Body of pancreas (tissue), 4 donors: ENCODE measurements at regions not wholly inside any gene's neighbourhood (a gene's known extent, or its start where the extent isn't known, plus 50 kb on each side); places are given as distances from the start of the nearest gene placed in this dataset.
A peak's percentile ranks its signal among the peaks of the same experiment; 100 is the strongest.

Source experiments
- ATAC-seq: fragments of 150-250 bp; one replicate; pipeline ENCODE4 v1.9.1; 2016
- DNase-seq, 4 donors: peaks; one replicate each; pipeline ENCODE4 v3.0.0-alpha.2; 2019
- H3K27ac ChIP-seq, 4 donors: fragments of 200-600 bp; sonication (generic); 1 replicate in 3 of 4; 2 replicates in 1 of 4; pipeline versions ENCODE4 v1.5.1 to v1.6.1; 2016 to 2019; ENCODE audit warnings: mild to moderate bottlenecking in 1 of 4, mixed read lengths in 1 of 4, moderate library complexity in 1 of 4
- H3K27me3 ChIP-seq, 2 donors: fragments of 200-600 bp; sonication (generic); one replicate each; pipeline ENCODE4 v1.6.0; 2016; ENCODE audit warnings: mild to moderate bottlenecking in 1 of 2
- H3K36me3 ChIP-seq, 2 donors: fragments of 200-600 bp; sonication (generic); replicated peaks in 1 of 2; 2 replicates each; pipeline ENCODE4 v1.5.1; 2016; ENCODE audit warnings: low read depth in 2 of 2; ENCODE audit not compliant: insufficient read depth in 1 of 2
- H3K4me1 ChIP-seq: fragments of 200-600 bp; sonication (generic); one replicate; pipeline ENCODE4 v1.6.0; 2016
- H3K4me3 ChIP-seq, 2 donors: fragments of 200-600 bp; sonication (generic); 1 replicate in 1 of 2; 2 replicates in 1 of 2; pipeline ENCODE4 v1.5.1; 2016 to 2019
- H3K9me3 ChIP-seq, 3 donors: fragments of 200-600 bp; sonication (generic); 1 replicate in 2 of 3; 2 replicates in 1 of 3; pipeline ENCODE4 v1.5.1; 2016
- CTCF ChIP-seq, 7 experiments: fragments of 450-650 bp in 4 of 7; fragments of 200-600 bp in 3 of 7; sonication (generic) in 3 of 7; IDR thresholded peaks; one replicate each; pipeline ENCODE4 v1.5.1; 2016 to 2019; ENCODE audit warnings: antibody characterized with exemption in 7 of 7
- POLR2A ChIP-seq, 3 donors: fragments of 450-650 bp; IDR thresholded peaks; one replicate each; pipeline ENCODE4 v1.6.1; 2016; ENCODE audit warnings: antibody characterized with exemption in 3 of 3, mild to moderate bottlenecking in 2 of 3
- WGBS, 2 donors: methylation state at CpG; one replicate each; pipeline ENCODE4 v1.1.5; 2017; 5-methylcytosine and 5-hydroxymethylcytosine counted together
- intact Hi-C: fragments of 100-400 bp; cut with DNase I; formaldehyde crosslinking; loops from one replicate; pipeline ENCODE4 v1.15.1; 2023

GRCh38 chr4:131098976-131099375 is 2003.0 kb downstream of the C4orf33 start:
- WGBS, 2 donors: 27 to 35% methylated on average over 4 to 5 of the region's 5 CpGs
- no peak overlapping the region for H3K4me3 ChIP-seq
- H3K27me3 ChIP-seq: no peaks in the 10 kb centered on the region
- TF ChIP-seq POLR2A (IDR thresholded peaks at IDR 0.05) (no peak), CTCF (IDR thresholded peaks at IDR 0.05) (peak in 1 of 7 experiments; percentile 2)
- ATAC-seq (peak; percentile 98), DNase-seq (peak; percentile 82 to 95 (median 90))
- intact Hi-C loops: no loop called here
- peaks cover 9% of the 10 kb centered on the region for H3K4me1 ChIP-seq
- H3K9me3 ChIP-seq: no peaks in the 10 kb centered on the region
- no peaks in the 10 kb centered on the region for H3K36me3 ChIP-seq
- peak overlapping the region in 1 of 4 donors; percentile 4 for H3K27ac ChIP-seq

DNA sequence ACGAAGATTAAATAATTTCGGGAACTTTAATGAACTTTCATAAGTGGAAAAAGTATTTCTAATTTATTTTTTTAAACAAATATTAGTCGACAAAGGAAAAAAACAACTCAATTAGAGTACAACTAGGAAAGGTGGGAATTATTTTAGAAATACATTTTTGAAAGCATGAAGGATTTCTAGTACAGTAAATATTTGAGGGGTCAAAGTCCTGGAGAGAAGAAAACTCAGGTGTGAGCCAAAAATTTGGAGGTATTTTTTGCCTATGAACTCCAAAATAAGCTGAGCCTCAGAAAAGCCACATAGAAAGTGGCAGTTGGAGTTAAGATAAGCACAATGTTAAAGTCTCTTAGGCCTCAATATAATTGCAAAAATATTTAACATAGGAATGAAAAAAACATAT is 2017.3 kb downstream of the C4orf33 start:
- Histone ChIP-seq H3K4me1 (peaks cover 24% of the 10 kb centered on the region), H3K27ac (peak overlapping the region in 2 of 4 donors; percentile 23 to 34), H3K4me3 (no peak overlapping the region), H3K27me3 (no peaks in the 10 kb centered on the region), H3K36me3 (no peaks in the 10 kb centered on the region), H3K9me3 (no peaks in the 10 kb centered on the region)
- DNase-seq: no peak
- TF ChIP-seq CTCF (IDR thresholded peaks at IDR 0.05) (no peak), POLR2A (IDR thresholded peaks at IDR 0.05) (no peak)
- ATAC-seq: peak; percentile 67
- WGBS, 2 donors: 30 to 35% methylated on average over 3 of the region's 3 CpGs
- intact Hi-C loops: no loop called here

DNA sequence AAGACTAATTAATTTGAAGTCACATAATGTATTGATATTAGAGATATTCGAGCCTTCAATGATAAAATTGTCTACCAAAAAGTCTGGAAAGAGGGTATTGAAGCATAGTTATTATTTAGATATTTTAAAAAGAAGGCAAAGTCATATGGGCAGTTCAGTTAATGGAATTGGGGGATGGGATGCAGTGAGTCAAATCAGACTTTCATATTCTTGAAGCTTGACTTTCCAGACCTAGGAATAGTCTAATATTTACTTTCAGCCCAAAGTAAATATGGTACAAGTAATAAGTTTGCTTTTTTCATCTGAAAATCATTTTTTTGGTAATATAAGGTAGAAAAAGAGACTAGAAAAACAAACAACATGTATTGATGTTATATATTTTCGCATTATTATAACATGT is 2017.8 kb downstream of the C4orf33 start:
- peaks cover 24% of the 10 kb centered on the region for H3K4me1 ChIP-seq
- no peak overlapping the region for H3K4me3 ChIP-seq
- intact Hi-C loops: no loop called here
- H3K27ac ChIP-seq: no peak overlapping the region
- ATAC-seq: peak; percentile 53
- H3K36me3 ChIP-seq: no peaks in the 10 kb centered on the region
- no peaks in the 10 kb centered on the region for H3K27me3 ChIP-seq
- WGBS, 2 donors: 25 to 31% methylated on average over 2 of the region's 2 CpGs
- H3K9me3 ChIP-seq: no peaks in the 10 kb centered on the region
- TF ChIP-seq POLR2A (IDR thresholded peaks at IDR 0.05) (no peak), CTCF (IDR thresholded peaks at IDR 0.05) (no peak)
- no peak for DNase-seq

DNA sequence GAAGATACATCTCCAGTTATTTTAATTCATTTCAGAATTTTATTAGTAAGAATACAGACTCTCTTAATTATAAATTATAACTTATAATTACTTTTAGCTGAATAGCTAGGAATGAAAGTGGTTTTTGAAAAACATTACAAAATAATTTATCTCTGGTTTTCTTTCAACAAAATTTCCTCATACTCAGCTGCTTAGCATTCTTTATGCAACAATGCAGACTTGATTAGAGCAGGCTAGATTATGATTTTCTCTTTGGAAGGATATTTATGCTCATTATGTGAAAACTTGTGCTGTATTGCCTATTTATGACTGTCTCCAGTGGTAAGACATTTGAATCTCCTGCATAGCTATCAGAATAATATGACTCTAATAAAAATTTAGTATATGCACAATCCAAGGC is 2023.7 kb downstream of the C4orf33 start:
- intact Hi-C loops: no loop called here
- no peaks in the 10 kb centered on the region for H3K36me3 ChIP-seq
- H3K9me3 ChIP-seq: no peaks in the 10 kb centered on the region
- no peak overlapping the region for H3K27ac ChIP-seq
- TF ChIP-seq CTCF (IDR thresholded peaks at IDR 0.05): no peak
- no peak for TF ChIP-seq POLR2A (IDR thresholded peaks at IDR 0.05)
- H3K4me3 ChIP-seq: no peak overlapping the region
- ATAC-seq: no peak
- no peaks in the 10 kb centered on the region for H3K27me3 ChIP-seq
- DNase-seq: no peak
- H3K4me1 ChIP-seq: peaks cover 7% of the 10 kb centered on the region

GRCh38 chr4:131137196-131137595 is 2011.9 kb upstream of the PCDH10 start:
- no peak for DNase-seq
- no peak overlapping the region for H3K27ac ChIP-seq
- TF ChIP-seq POLR2A (IDR thresholded peaks at IDR 0.05): no peak
- no peak for TF ChIP-seq CTCF (IDR thresholded peaks at IDR 0.05)
- no peaks in the 10 kb centered on the region for H3K27me3 ChIP-seq
- no peak for ATAC-seq
- intact Hi-C loops: no loop called here
- no peaks in the 10 kb centered on the region for H3K36me3 ChIP-seq
- WGBS, 2 donors: 100% methylated on average over 2 of the region's 2 CpGs
- no peaks in the 10 kb centered on the region for H3K9me3 ChIP-seq
- no peaks in the 10 kb centered on the region for H3K4me1 ChIP-seq
- H3K4me3 ChIP-seq: no peak overlapping the region
